GM12891 (cell line): ENCODE measurements at regions not wholly inside any gene's neighbourhood (a gene's known extent, or its start where the extent isn't known, plus 50 kb on each side); places are given as distances from the start of the nearest gene placed in this dataset.

ENCODE experiments used
- POLR2A ChIP-seq: IDR thresholded peaks from 2 replicates; pipeline ENCODE4 v1.6.1; 2011; ENCODE audit warnings: low read depth, low read length, control low read depth
- POLR2AphosphoS5 ChIP-seq: IDR thresholded peaks from 2 replicates; pipeline ENCODE4 v1.6.1; 2011; ENCODE audit warnings: low read depth, low read length, control low read depth

DNA sequence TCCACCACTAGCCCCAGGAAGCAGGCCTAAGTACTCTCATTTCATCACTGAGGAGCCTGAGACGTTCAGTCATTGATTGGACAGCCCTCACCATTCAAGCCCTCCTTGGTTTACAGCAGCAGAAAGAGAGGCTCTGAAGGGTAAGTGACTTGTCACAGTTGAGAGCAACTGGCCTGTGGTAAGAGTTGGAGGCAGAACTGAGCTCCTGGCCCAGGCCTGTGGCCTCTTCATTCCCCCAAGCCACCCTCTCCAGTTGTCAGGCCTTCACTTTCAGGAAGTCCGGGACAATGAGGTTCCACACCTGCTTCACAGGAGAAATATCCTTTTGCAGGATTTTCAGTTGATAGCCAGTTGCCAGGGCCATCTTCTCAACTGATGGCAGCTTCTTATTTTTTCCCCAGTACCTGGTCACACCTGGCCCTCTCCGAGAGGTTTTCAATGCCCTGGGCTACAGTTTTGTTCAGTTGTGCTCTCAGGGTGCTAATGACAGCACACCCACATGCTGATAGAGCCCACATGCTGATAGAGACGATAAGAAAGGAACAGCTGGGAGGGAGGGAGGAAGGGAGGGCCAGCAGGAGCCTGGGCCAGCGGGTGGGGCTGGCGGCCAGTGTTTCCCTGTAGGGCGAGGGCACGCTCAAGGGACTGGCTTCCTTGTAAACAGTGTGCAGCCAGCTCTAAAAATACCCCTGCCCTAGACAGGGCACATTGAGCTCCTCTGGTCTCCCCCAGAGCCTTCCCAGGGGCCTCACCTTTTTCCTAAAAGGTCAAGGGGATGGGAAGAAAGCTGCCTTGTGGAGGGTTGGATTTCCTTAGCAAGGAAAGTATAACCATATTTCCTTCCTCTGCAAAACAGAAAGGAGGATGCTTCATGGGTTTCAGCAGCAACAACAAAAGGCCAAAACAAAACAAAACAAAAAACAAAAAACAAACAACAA, 112.7 kb upstream of the JUN start:
- TF ChIP-seq POLR2AphosphoS5 (no peak), POLR2A (no peak)
